ENCODE measurements at regions not wholly inside any gene's neighbourhood (a gene's known extent, or its start where the extent isn't known, plus 50 kb on each side); places are given as distances from the start of the nearest gene placed in this dataset.

DNA sequence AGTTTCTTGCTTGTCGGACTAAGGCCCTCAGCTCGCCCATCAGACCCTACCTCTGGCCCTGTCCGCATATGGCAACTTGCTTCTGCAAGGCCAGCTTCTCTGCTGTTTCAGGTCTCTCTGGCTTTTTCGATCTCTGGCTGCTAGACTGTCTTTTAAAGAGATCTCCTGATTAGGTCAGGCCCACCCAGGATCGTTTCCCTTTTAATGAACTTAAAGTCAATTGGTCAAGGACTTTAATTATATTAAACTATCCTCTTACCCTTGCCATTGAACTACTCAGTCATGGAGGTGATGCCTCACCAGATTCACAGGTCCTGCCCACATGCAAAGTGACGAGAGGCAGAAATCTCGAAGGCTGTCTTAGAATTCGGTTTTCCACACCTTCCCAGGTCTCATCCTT, 670.9 kb downstream of the GATA3 start:
- H3K9me3 Mint-ChIP-seq = no peaks in the 10 kb centered on the region
- ATAC-seq (replicated peaks; ENCODE audit: extremely low read depth, poor library complexity, severe bottlenecking) (no peak), DNase-seq (ENCODE audit: low spot score in 2 of 2) (no peak)
- H3K4me1 Mint-ChIP-seq = no peaks in the 10 kb centered on the region
- H3K27ac Mint-ChIP-seq (ENCODE audit: low read depth) = no peak overlapping the region
- H3K36me3 Mint-ChIP-seq (ENCODE audit: insufficient read depth) = no peaks in the 10 kb centered on the region
- peaks cover 62% of the 10 kb centered on the region for H3K27me3 Mint-ChIP-seq
- no peak overlapping the region for H3K4me3 Mint-ChIP-seq

DNA sequence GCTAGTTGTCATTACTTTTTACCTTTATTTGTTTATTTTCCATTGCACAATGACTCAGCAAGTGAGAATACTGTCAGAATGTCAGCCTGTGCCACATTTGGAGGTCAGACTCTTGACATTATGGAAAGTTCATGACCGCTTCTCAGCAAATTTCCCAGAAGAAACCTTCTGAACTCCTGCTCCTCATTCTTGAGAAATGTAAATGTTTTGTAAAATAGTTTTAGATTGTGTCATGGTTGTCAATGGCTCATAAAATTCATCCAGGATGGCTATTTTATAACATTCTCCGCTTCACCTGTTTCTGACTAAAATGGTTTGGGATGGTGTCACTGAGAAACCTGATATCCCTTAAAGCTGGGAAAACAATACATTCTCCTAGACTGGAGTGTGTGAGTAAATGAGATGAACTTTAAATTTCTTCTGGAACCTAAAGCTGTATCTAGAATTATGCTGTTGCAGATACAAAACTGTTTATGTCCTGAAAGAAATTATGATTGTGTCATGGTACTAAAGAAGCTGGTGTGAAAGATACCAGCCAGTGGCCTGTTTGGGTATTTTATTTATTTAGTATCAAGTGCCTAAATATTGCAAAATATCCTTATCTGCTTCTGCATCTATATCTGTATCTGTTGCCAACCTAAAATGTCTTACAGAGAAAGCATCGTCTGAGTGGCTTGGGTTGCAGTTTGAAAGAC, 671.7 kb downstream of the GATA3 start:
- DNase-seq (ENCODE audit: low spot score in 2 of 2) (no peak), ATAC-seq (replicated peaks; ENCODE audit: extremely low read depth, poor library complexity, severe bottlenecking) (no peak)
- H3K4me3 Mint-ChIP-seq = no peak overlapping the region
- no peaks in the 10 kb centered on the region for H3K36me3 Mint-ChIP-seq (ENCODE audit: insufficient read depth)
- H3K27ac Mint-ChIP-seq (ENCODE audit: low read depth) = no peak overlapping the region
- H3K9me3 Mint-ChIP-seq = no peaks in the 10 kb centered on the region
- peaks cover 62% of the 10 kb centered on the region for H3K27me3 Mint-ChIP-seq
- no peaks in the 10 kb centered on the region for H3K4me1 Mint-ChIP-seq

DNA sequence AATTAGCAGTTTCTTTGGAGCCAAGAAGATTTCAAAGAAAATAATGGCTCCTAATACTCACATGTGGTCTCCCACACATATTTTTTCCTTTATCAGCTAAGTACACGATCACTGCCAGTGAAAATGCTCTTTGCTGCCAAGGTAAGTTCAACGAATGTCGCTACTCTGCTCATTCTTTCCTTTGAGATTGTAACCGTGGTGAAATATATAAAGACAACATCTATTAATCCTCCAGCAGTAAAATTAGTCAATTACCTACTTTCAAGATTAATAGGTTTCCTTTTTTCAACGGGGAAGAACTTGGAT, 672.2 kb downstream of the GATA3 start:
- H3K9me3 Mint-ChIP-seq = no peaks in the 10 kb centered on the region

DNA sequence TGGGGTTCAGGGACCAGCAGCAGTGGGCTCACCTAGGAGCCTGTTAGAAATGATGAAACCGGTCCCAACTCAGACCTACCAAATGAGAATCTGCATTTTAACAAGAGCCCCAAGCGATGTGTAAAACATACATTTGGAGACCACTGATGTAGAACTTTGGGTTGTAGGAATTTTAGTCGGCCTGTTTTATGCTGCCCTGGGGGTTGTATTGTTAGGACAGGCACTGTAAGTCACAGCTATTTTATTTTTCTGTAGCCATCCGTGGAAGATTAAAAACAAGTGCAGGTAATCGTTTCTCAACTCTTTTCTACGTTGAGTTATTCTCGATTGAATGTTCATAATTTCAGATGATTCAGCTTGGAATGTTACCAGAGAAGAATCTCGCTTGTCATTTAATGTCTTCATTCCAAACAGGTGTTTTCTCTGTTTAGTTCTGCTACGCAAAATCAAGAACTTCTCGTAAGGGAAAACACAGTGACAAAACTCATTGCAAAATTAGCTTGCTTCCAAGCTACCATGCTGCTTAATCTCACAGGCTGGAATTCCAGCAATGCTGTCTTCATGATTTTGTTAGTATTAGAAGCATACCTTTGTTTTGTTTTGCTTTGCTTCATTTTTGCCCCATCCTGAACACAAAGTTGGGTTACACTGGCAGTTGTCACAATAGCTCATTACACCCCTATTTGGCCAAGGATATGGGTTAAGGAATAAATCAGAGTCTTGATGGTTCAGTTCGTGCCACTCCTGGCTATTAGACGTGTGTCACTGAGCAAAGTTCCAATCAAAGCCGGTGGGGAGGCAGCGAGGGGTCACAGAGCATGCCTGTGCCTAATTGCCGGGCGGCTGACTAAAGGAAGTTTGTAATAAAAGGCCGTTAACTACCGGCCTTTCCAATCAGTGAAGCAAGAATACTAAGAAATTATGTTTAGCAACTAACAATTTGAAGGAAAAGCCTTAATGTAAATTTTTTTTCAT, 676.9 kb downstream of the GATA3 start:
- no peaks in the 10 kb centered on the region for H3K9me3 Mint-ChIP-seq
- peaks cover 51% of the 10 kb centered on the region for H3K27me3 Mint-ChIP-seq
- H3K27ac Mint-ChIP-seq (ENCODE audit: low read depth) = no peak overlapping the region
- ATAC-seq (replicated peaks; ENCODE audit: extremely low read depth, poor library complexity, severe bottlenecking) (no peak), DNase-seq (ENCODE audit: low spot score in 2 of 2) (no peak)
- H3K4me1 Mint-ChIP-seq = no peaks in the 10 kb centered on the region
- no peaks in the 10 kb centered on the region for H3K36me3 Mint-ChIP-seq (ENCODE audit: insufficient read depth)
- H3K4me3 Mint-ChIP-seq = no peak overlapping the region

More for the DNA sequence above, 672.2 kb downstream of the GATA3 start:
- no peak overlapping the region for H3K4me3 Mint-ChIP-seq
- DNase-seq (ENCODE audit: low spot score in 2 of 2) = no peak
- H3K27ac Mint-ChIP-seq (ENCODE audit: low read depth) = no peak overlapping the region
- peaks cover 62% of the 10 kb centered on the region for H3K27me3 Mint-ChIP-seq
- H3K36me3 Mint-ChIP-seq (ENCODE audit: insufficient read depth) = no peaks in the 10 kb centered on the region
- H3K4me1 Mint-ChIP-seq = no peaks in the 10 kb centered on the region
- no peak for ATAC-seq (replicated peaks; ENCODE audit: extremely low read depth, poor library complexity, severe bottlenecking)

DNA sequence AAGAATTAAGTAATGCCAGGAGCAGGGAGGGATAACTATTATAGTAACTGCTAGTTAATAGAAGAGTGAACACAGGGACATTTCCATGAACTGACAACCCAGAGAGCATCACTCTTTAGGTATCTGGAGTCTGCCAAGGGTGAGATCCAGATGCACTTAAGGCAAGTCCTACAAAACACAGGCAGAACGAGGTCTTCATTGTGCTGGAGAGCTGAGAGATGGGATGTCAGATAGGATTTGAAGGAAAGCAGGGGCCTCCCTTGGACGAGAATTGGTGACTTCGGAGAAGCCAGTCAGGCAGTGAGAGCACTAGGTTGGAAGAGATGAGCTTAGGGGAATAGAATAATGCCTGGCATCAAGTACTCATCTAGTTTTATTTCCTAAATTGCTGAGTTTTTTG, 684.5 kb downstream of the GATA3 start:
- no peaks in the 10 kb centered on the region for H3K9me3 Mint-ChIP-seq
- no peak for DNase-seq (ENCODE audit: low spot score in 2 of 2)

DNA sequence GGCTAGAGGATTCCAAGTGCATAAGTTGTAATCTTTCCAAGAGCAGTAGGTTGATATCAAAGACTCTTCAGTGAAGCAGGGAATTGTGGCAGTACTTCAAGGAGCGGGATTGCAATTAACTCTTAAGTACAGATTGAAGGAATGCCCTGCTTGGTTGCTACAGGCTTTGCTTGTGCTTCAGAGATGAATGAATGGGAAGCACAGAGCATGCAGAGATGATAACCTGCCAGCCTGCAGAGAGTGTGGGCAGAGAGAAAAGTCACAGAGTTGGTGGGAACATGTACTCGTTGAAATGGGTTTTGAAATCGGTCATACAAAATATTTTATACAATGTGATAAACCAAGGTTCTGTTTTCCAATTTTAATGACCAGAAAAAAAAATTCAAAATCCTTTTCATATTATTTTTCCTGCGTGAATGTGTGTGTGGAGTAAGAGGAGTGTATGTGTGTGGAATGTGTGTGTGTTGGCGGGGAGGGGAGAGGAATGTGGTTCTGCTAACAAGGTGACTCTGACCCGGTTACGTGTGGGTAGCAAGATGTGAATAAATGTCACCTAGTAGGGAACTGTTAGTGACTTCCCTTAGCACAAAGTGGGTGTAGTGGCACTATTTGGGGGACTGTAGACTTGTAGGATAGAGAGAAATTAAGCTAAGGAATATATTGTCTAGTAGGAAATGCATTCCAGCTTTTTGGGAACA, 697.8 kb downstream of the GATA3 start:
- H3K36me3 Mint-ChIP-seq (ENCODE audit: insufficient read depth) = no peaks in the 10 kb centered on the region
- peaks cover 10% of the 10 kb centered on the region for H3K9me3 Mint-ChIP-seq
- H3K27ac Mint-ChIP-seq (ENCODE audit: low read depth) = no peak overlapping the region
- H3K4me1 Mint-ChIP-seq = no peaks in the 10 kb centered on the region
- peaks cover 32% of the 10 kb centered on the region for H3K27me3 Mint-ChIP-seq
- no peak for ATAC-seq (replicated peaks; ENCODE audit: extremely low read depth, poor library complexity, severe bottlenecking)
- DNase-seq (ENCODE audit: low spot score in 2 of 2) = no peak
- no peak overlapping the region for H3K4me3 Mint-ChIP-seq

More for the DNA sequence above, 684.5 kb downstream of the GATA3 start:
- ATAC-seq (replicated peaks; ENCODE audit: extremely low read depth, poor library complexity, severe bottlenecking) = no peak
- Mint-ChIP-seq H3K4me1 (no peaks in the 10 kb centered on the region), H3K36me3 (ENCODE audit: insufficient read depth) (no peaks in the 10 kb centered on the region), H3K4me3 (no peak overlapping the region), H3K27ac (ENCODE audit: low read depth) (no peak overlapping the region), H3K27me3 (peaks cover 31% of the 10 kb centered on the region)

DNA sequence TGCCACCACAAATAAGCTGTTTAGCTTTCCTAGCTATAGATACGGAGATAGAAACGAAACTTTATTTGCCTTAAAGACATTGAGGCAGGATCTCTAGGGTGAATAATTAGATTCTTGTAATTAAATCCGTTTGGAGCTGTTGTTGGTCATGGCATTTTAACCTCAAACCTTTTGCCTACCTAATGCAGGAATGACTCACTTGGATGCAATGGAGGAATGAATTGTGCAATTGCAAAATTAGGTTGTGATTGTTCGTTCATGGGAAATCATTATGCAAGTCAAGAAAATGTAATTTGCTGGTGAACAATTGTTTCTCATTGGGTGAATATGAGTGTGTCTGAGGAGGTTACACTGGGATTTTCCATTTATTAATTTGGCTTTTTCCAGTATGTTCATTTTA, 703.5 kb downstream of the GATA3 start:
- H3K4me3 Mint-ChIP-seq = no peak overlapping the region
- ATAC-seq (replicated peaks; ENCODE audit: extremely low read depth, poor library complexity, severe bottlenecking) = no peak

DNA sequence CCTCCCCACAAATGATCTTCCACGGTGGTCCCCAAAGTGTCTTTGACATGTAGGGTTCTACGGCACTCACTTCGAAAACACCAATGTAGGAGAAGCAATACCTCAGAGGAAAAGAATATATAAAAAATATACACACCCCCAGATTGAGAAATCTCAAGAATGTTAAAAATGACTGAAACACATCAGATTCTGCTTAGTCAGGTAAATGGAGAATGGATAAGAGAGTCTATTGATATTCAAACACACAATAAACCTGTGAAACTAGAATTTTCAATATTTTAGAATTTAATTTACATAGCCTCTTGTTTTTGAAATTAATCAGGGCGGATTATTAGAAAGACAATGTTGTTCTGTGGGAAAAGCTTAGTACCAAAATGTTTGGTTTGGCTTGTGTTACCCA, 712.4 kb downstream of the GATA3 start:
- Mint-ChIP-seq H3K27ac (ENCODE audit: low read depth) (no peak overlapping the region), H3K4me1 (no peaks in the 10 kb centered on the region), H3K4me3 (no peak overlapping the region), H3K27me3 (peaks cover 27% of the 10 kb centered on the region), H3K9me3 (no peaks in the 10 kb centered on the region), H3K36me3 (ENCODE audit: insufficient read depth) (no peaks in the 10 kb centered on the region)
- ATAC-seq (replicated peaks; ENCODE audit: extremely low read depth, poor library complexity, severe bottlenecking) = no peak
- no peak for DNase-seq (ENCODE audit: low spot score in 2 of 2)

More for the DNA sequence above, 703.5 kb downstream of the GATA3 start:
- H3K9me3 Mint-ChIP-seq = peaks cover 10% of the 10 kb centered on the region
- H3K27ac Mint-ChIP-seq (ENCODE audit: low read depth) = no peak overlapping the region
- H3K4me1 Mint-ChIP-seq = no peaks in the 10 kb centered on the region
- no peak for DNase-seq (ENCODE audit: low spot score in 2 of 2)
- peaks cover 46% of the 10 kb centered on the region for H3K27me3 Mint-ChIP-seq
- H3K36me3 Mint-ChIP-seq (ENCODE audit: insufficient read depth) = no peaks in the 10 kb centered on the region

DNA sequence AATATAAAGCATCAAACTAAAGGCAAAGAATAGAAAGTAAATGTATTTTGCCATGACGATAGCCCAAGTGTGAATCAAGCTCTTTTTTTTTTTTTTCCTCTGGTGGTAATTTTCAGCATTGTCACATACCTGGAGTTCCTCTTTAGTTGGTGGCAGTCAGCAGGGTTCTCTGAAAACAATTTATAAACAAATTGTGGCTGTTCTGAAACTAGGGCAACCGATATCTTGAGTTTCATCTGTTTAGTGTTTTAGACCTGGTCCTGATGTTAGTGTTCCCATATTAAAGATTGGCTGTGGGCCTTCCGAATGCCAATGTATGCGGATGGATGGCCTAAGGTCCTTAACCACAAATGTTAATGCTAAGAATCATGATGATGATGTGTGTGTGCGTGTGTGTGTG, 713.1 kb downstream of the GATA3 start:
- Mint-ChIP-seq H3K9me3 (no peaks in the 10 kb centered on the region), H3K27ac (ENCODE audit: low read depth) (no peak overlapping the region), H3K27me3 (peaks cover 20% of the 10 kb centered on the region), H3K4me3 (no peak overlapping the region), H3K4me1 (no peaks in the 10 kb centered on the region), H3K36me3 (ENCODE audit: insufficient read depth) (no peaks in the 10 kb centered on the region)
- ATAC-seq (replicated peaks; ENCODE audit: extremely low read depth, poor library complexity, severe bottlenecking) = no peak
- no peak for DNase-seq (ENCODE audit: low spot score in 2 of 2)

DNA sequence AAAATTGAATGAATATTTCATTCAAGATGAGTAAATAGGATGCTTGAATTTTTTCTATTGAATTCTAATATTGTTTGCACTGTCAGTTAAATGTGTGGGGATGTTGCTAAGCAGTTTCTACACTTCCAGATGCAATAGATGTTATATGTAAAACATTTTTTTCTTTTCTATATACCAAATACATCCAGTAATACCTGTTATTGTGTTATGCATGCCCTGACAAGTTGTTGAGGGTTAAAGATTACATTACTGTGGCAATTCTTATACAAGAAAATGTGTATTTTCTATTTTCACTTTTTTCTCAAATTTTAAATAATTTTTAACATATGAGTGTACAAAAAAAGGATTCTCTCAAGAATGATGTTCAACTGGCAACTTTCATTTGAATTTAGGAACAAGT, 713.9 kb downstream of the GATA3 start:
- Mint-ChIP-seq H3K36me3 (ENCODE audit: insufficient read depth) (no peaks in the 10 kb centered on the region), H3K4me1 (no peaks in the 10 kb centered on the region), H3K9me3 (no peaks in the 10 kb centered on the region), H3K4me3 (no peak overlapping the region), H3K27ac (ENCODE audit: low read depth) (no peak overlapping the region), H3K27me3 (peaks cover 12% of the 10 kb centered on the region)
- no peak for ATAC-seq (replicated peaks; ENCODE audit: extremely low read depth, poor library complexity, severe bottlenecking)
- DNase-seq (ENCODE audit: low spot score in 2 of 2) = no peak

DNA sequence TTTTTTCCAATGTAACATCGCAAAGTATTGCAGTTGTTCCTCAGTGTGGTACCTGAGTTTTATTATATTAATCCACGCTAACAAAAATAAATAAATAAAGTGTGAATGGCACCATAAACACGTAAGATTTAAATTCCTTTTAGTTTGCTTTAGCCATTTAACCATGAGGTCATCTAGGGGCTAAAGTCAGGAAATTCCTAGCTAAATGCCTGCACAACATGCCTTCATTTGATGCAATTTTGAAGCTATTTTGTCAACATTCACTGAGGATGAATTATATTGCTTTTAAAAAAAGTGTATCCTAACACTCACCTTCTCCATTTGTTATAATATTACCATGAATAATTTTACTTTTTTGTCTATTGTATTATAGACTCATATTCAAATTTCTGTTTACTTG, 714.4 kb downstream of the GATA3 start:
- no peak overlapping the region for H3K4me3 Mint-ChIP-seq

DNA sequence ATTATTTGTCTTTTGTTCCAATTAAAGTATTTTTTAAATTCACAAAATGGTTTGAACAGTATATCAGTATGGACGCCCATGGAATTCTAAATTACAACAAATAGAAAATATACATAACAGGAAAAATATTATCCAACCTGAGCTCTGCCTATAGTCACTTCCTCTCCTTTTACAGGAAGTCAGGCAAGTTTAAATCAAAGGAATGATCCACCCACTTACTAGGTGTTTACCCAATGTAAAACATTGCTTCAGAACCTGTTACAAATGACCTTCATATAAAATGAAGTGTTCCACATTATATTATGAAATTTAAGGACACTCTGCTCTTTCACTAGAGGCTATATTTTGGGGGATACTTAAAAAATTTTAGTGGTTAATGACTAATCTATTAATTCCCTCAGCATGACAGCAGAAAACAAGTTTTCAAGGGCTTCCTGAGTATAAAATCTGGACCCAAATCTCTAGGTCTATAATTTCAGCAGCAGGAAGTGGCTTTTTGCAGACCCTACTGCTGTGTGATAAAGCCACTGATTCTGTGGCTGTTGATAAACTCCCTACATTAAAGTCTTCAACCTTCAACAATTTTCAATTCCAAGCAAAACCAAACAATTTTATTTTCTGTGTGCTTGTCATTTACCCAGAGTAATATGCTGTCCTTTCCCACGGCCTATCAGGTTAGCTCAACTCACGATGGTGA, 722.6 kb downstream of the GATA3 start:
- no peak for ATAC-seq (replicated peaks; ENCODE audit: extremely low read depth, poor library complexity, severe bottlenecking)
- DNase-seq (ENCODE audit: low spot score in 2 of 2) = no peak
- Mint-ChIP-seq H3K4me3 (no peak overlapping the region), H3K27ac (ENCODE audit: low read depth) (no peak overlapping the region), H3K27me3 (peaks cover 14% of the 10 kb centered on the region), H3K9me3 (no peaks in the 10 kb centered on the region), H3K4me1 (no peaks in the 10 kb centered on the region), H3K36me3 (ENCODE audit: insufficient read depth) (no peaks in the 10 kb centered on the region)

More for the DNA sequence above, 714.4 kb downstream of the GATA3 start:
- Mint-ChIP-seq H3K27ac (ENCODE audit: low read depth) (no peak overlapping the region), H3K4me1 (no peaks in the 10 kb centered on the region), H3K9me3 (no peaks in the 10 kb centered on the region), H3K36me3 (ENCODE audit: insufficient read depth) (no peaks in the 10 kb centered on the region), H3K27me3 (peaks cover 8% of the 10 kb centered on the region)
- ATAC-seq (replicated peaks; ENCODE audit: extremely low read depth, poor library complexity, severe bottlenecking) = no peak
- no peak for DNase-seq (ENCODE audit: low spot score in 2 of 2)
